Heart right ventricle (tissue), 16 donors: ENCODE measurements at regions not wholly inside any gene's neighbourhood (a gene's known extent, or its start where the extent isn't known, plus 50 kb on each side); places are given as distances from the start of the nearest gene placed in this dataset.

Experiments used
- ATAC-seq, 8 donors: fragments of 200-7000 bp; cut with Tn5 transposase; one replicate each; pipeline ENCODE4 v1.9.1; 2020; ENCODE audit warnings: mild to moderate bottlenecking in 8 of 8, moderate library complexity in 8 of 8, moderate number of reproducible peaks in 1 of 8
- DNase-seq, 2 donors: peaks; one replicate each; pipeline ENCODE4 v3.0.0-alpha.2; 2020
- H3K27ac ChIP-seq, 10 donors: fragments of 200-600 bp; sonication (generic) in 2 of 10; one replicate each; pipeline versions ENCODE4 v1.5.0 to v1.8.0; 2020 to 2022; ENCODE audit warnings: mild to moderate bottlenecking in 3 of 10
- H3K27me3 ChIP-seq, 7 donors: fragments of 200-600 bp; one replicate each; pipeline ENCODE4 v1.8.0; 2021 to 2022; ENCODE audit warnings: mild to moderate bottlenecking in 2 of 7
- H3K36me3 ChIP-seq, 9 donors: fragments of 200-600 bp; sonication (generic) in 1 of 9; one replicate each; pipeline versions ENCODE4 v1.5.0 to v1.8.0; 2020 to 2022; ENCODE audit warnings: mild to moderate bottlenecking in 2 of 9
- H3K4me1 ChIP-seq, 9 donors: fragments of 200-600 bp; sonication (generic) in 1 of 9; one replicate each; pipeline versions ENCODE4 v1.5.0 to v1.8.0; 2020 to 2022; ENCODE audit warnings: mild to moderate bottlenecking in 4 of 9
- H3K4me3 ChIP-seq, 10 donors: fragments of 200-600 bp; sonication (generic) in 2 of 10; one replicate each; pipeline versions ENCODE4 v1.5.0 to v1.8.0; 2020 to 2022; ENCODE audit warnings: mild to moderate bottlenecking in 7 of 10, moderate library complexity in 2 of 10
- H3K9me3 ChIP-seq, 11 donors: fragments of 200-600 bp in 10 of 11; sonication (generic) in 2 of 11; one replicate each; pipeline versions ENCODE4 v1.5.0 to v1.8.0; 2013 to 2022; ENCODE audit warnings: mild to moderate bottlenecking in 2 of 11, control low read depth in 1 of 11, moderate library complexity in 1 of 11
- CTCF ChIP-seq, 9 donors: fragments of 200-600 bp; sonication (generic) in 2 of 9; IDR thresholded peaks; one replicate each; pipeline versions ENCODE4 v1.5.0 to v1.8.0; 2021 to 2022; ENCODE audit warnings: antibody characterized with exemption in 9 of 9, mild to moderate bottlenecking in 5 of 9, moderate library complexity in 1 of 9
- WGBS, 2 donors: extraction: QIAGEN DNeasy Blood & Tissue Kit; methylation state at CpG; one replicate each; pipeline ENCODE4 v1.1.7; 2013; ENCODE audit warnings: inconsistent platforms in 1 of 2; 5-methylcytosine and 5-hydroxymethylcytosine counted together
- intact Hi-C, 10 donors: fragments of 100-400 bp; cut with DNase I; formaldehyde crosslinking; loops; one replicate each; pipeline versions ENCODE4 v1.11.1 to v1.14.2; 2022
- donor health status: Arrhythmogenic right ventricular cardiomyopathy.
- donor health status: ischemic (EF 13 %, LVEDD 7.1; RV severe dilation, severe dysfunction).
- donor health status: healthy with polysubstance abuse.
- donor health status: DM: no; HTN: yes; CAD: no.
- donor health status: DM: no; HTN: no; CAD: no.
- donor health status: ischemic (EF 25% LVEDD 6.9; RV normal size, moderate dysfunction).
- donor health status: ischemic (EF 25% LVEDD 5.7; RV mildly dilated, moderate dysfunction).
- donor health status: healthy.
- donor health status: DM: yes; HTN: yes; CAD: no.
- donor health status: Ischemic cardiomyopathy.
- donor health status: ischemic (EF 35%, LVEDD 5.7; RV mildly dilated, moderate dysfunction).
- donor health status: nonischemic (EF 11% LVEDD 7.7; RV severe dilation, severe dysfunction).
- donor health status: DM: yes; HTN: yes; CAD: no.
- donor health status: PGD.
- donor health status: ischemic (EF 29% LVEDD 5.4; RV normal size, mild dysfunction).
- donor health status: nonischemic (EF 23%, LVEDD 6.1; RV moderate dilation, normal function).

GRCh38 chr3:22106213-22106896 is 355.3 kb upstream of the ZNF385D start:
- ATAC-seq (no peak), DNase-seq (no peak)
- H3K36me3 ChIP-seq, result no peaks in the 10 kb centered on the region
- H3K4me1 ChIP-seq, result no peaks in the 10 kb centered on the region
- H3K4me3 ChIP-seq, result no peak overlapping the region
- H3K9me3 ChIP-seq, result no peaks in the 10 kb centered on the region
- no peak overlapping the region for H3K27ac ChIP-seq
- H3K27me3 ChIP-seq, result no peaks in the 10 kb centered on the region
- 88 to 91% methylated on average over 5 of the region's 5 CpGs for WGBS, 2 donors
- intact Hi-C loops, result no loop called here
- no peak for TF ChIP-seq CTCF (IDR thresholded peaks at IDR 0.05)

- Histone ChIP-seq H3K27me3 (no peaks in the 10 kb centered on the region), H3K36me3 (no peaks in the 10 kb centered on the region), H3K9me3 (no peaks in the 10 kb centered on the region), H3K27ac (no peak overlapping the region), H3K4me1 (no peaks in the 10 kb centered on the region), H3K4me3 (no peak overlapping the region)
- ATAC-seq, result no peak
- WGBS, 2 donors, result 72 to 76% methylated on average over 5 of the region's 5 CpGs
- no peak for TF ChIP-seq CTCF (IDR thresholded peaks at IDR 0.05)
- no peak for DNase-seq
- intact Hi-C loops, result loop anchor here in 7 of 10 donors (5.0 to 10.0 kb wide), 6 partner anchors 356 to 1886 kb away; partner anchors contain the start of gene ZNF385D (in 4 of the 7)
Observed at GRCh38 chr3:22111226-22111625, 360.2 kb upstream of the ZNF385D start.

- Histone ChIP-seq H3K4me3 (no peak overlapping the region), H3K4me1 (no peaks in the 10 kb centered on the region), H3K27me3 (no peaks in the 10 kb centered on the region), H3K27ac (no peak overlapping the region), H3K9me3 (no peaks in the 10 kb centered on the region), H3K36me3 (no peaks in the 10 kb centered on the region)
- ATAC-seq (no peak), DNase-seq (no peak)
- WGBS, 2 donors, result 79 to 85% methylated on average over 3 of the region's 3 CpGs
- no peak for TF ChIP-seq CTCF (IDR thresholded peaks at IDR 0.05)
- intact Hi-C loops, result loop anchor here in 7 of 10 donors (5.0 to 10.0 kb wide), 6 partner anchors 359 to 1889 kb away; partner anchors contain the start of gene ZNF385D (in 4 of the 7)
Observed at GRCh38 chr3:22113453-22113852, 362.4 kb upstream of the ZNF385D start.

GRCh38 chr3:22115581-22115980 is 364.6 kb upstream of the ZNF385D start:
- WGBS, 2 donors, result 80 to 87% methylated on average over 4 of the region's 4 CpGs
- intact Hi-C loops, result loop anchor here in 8 of 10 donors (5.0 to 10.0 kb wide), 7 partner anchors 361 to 1891 kb away; partner anchors contain the start of gene ZNF385D (in 5 of the 8)
- no peak for ATAC-seq

More at GRCh38 chr3:22115581-22115980, 364.6 kb upstream of the ZNF385D start:
- no peak overlapping the region for H3K4me3 ChIP-seq
- no peak for TF ChIP-seq CTCF (IDR thresholded peaks at IDR 0.05)
- H3K27ac ChIP-seq, result no peak overlapping the region
- no peak for DNase-seq
- H3K36me3 ChIP-seq, result no peaks in the 10 kb centered on the region
- H3K4me1 ChIP-seq, result no peaks in the 10 kb centered on the region
- H3K27me3 ChIP-seq, result no peaks in the 10 kb centered on the region
- no peaks in the 10 kb centered on the region for H3K9me3 ChIP-seq
